ENCODE measurements at regions not wholly inside any gene's neighbourhood (a gene's known extent, or its start where the extent isn't known, plus 50 kb on each side); places are given as distances from the start of the nearest gene placed in this dataset.
"Not testable (repeated sequence)": the region's sequence is repeated elsewhere in the genome, so short reads cannot be mapped to it uniquely, and the experiment has no call there.

- intact Hi-C loops (cut with micrococcal nuclease) = no loop called here
- no peak overlapping the region for H3K4me3 ChIP-seq (ENCODE audit: low read length)
Observed at GRCh38 chr11:110356762-110357671, 60.6 kb upstream of the RDX start.

DNA sequence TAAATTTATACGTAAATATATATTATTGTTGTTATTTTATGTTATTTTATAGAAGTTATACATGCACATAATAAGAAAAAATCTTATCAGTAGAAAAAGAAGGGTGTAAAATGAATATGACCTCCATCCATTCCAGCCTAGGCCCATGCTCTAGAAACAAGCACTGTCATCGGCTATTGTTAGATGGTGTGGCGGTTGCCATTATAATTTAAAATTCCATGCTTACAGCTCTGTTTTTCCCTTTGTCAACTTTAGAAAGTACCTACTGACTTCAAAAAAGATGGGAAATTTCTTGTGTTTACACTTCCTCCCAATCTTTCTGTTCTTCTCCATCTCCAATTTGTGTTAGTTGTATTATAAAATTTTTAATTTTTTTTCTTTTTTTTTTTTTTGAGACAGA is 61.9 kb upstream of the RDX start:
- H3K4me3 ChIP-seq (ENCODE audit: low read length) = no peak overlapping the region
- 100% methylated on average over 2 of the region's 3 CpGs for WGBS (ENCODE audit: insufficient coverage)
- H3K4me3 Mint-ChIP-seq = no peak overlapping the region
- DNase-seq (no peak), ATAC-seq (no peak)
- H3K9me3 Mint-ChIP-seq = no peaks in the 10 kb centered on the region
- H3K9me3 ChIP-seq (ENCODE audit: control insufficient read depth, insufficient read depth, low read length) = no peaks in the 10 kb centered on the region
- no peak for TF ChIP-seq CTCF (IDR thresholded peaks at IDR 0.05)
- H3K4me1 Mint-ChIP-seq = no peaks in the 10 kb centered on the region
- H3K27ac Mint-ChIP-seq = no peak overlapping the region
- no peaks in the 10 kb centered on the region for H3K36me3 ChIP-seq (ENCODE audit: control insufficient read depth, insufficient read depth, low read length)
- H3K4me1 ChIP-seq (ENCODE audit: control insufficient read depth, insufficient read depth, low read length) = no peaks in the 10 kb centered on the region
- intact Hi-C loops (cut with micrococcal nuclease) = no loop called here
- H3K36me3 Mint-ChIP-seq = no peaks in the 10 kb centered on the region
- no peaks in the 10 kb centered on the region for H3K27me3 ChIP-seq (ENCODE audit: control insufficient read depth, insufficient read depth, low read length)
- peaks cover 6 to 8% of the 10 kb centered on the region in 2 donors for H3K27me3 Mint-ChIP-seq (ENCODE audit: low read depth in 2 of 2)
- H3K27ac ChIP-seq (ENCODE audit: low read length) = no peak overlapping the region

More at GRCh38 chr11:110356762-110357671, 60.6 kb upstream of the RDX start:
- no peaks in the 10 kb centered on the region for H3K9me3 Mint-ChIP-seq
- H3K27me3 Mint-ChIP-seq (ENCODE audit: low read depth in 2 of 2) = peaks cover 4 to 11% of the 10 kb centered on the region in 2 donors
- no peaks in the 10 kb centered on the region for H3K27me3 ChIP-seq (ENCODE audit: control insufficient read depth, insufficient read depth, low read length)
- no peaks in the 10 kb centered on the region for H3K9me3 ChIP-seq (ENCODE audit: control insufficient read depth, insufficient read depth, low read length)
- no peaks in the 10 kb centered on the region for H3K4me1 ChIP-seq (ENCODE audit: control insufficient read depth, insufficient read depth, low read length)
- DNase-seq (no peak), ATAC-seq (no peak)
- no peaks in the 10 kb centered on the region for H3K36me3 Mint-ChIP-seq
- H3K4me3 Mint-ChIP-seq = no peak overlapping the region
- no peaks in the 10 kb centered on the region for H3K36me3 ChIP-seq (ENCODE audit: control insufficient read depth, insufficient read depth, low read length)
- H3K27ac ChIP-seq (ENCODE audit: low read length) = no peak overlapping the region
- H3K4me1 Mint-ChIP-seq = no peaks in the 10 kb centered on the region
- no peak overlapping the region for H3K27ac Mint-ChIP-seq
- WGBS (ENCODE audit: insufficient coverage) = 90% methylated on average over 3 of the region's 5 CpGs
- no peak for TF ChIP-seq CTCF (IDR thresholded peaks at IDR 0.05)

DNA sequence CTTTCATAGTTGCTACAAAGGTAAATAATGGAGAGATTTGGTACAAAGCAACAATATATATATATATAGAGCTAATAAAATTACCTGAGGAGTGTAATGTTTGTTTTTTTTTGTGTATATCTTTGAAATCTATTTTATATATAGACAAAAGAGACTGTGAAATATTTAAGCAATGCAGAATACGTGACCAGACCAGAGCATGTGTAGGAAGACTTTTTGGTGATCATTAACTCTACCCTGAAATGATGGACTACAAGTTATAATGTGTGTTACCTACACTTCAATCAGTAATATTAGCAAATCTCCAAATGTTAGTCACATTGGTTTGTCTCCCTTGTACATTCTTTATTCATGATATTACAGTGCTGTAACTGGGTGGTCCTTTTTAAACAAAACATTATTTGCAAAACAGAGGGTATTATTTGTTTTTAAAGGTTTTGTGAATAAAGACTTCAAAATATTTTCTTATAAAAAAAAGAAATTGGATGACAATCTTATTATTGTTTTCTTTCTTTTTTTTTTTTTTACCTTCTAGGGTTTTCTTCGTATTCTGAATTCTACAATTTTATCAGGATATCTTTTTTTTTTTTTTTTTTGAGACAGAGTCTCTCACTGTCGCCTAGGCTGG is 64.5 kb upstream of the RDX start:
- H3K4me1 Mint-ChIP-seq; intact Hi-C loops (cut with micrococcal nuclease); H3K27me3 Mint-ChIP-seq (ENCODE audit: low read depth in 2 of 2); H3K27ac ChIP-seq (ENCODE audit: low read length); H3K4me3 Mint-ChIP-seq; H3K9me3 Mint-ChIP-seq; H3K27ac Mint-ChIP-seq; H3K9me3 ChIP-seq (ENCODE audit: control insufficient read depth, insufficient read depth, low read length); DNase-seq; H3K4me1 ChIP-seq (ENCODE audit: control insufficient read depth, insufficient read depth, low read length); H3K27me3 ChIP-seq (ENCODE audit: control insufficient read depth, insufficient read depth, low read length); H3K36me3 Mint-ChIP-seq; H3K36me3 ChIP-seq (ENCODE audit: control insufficient read depth, insufficient read depth, low read length); ATAC-seq; H3K4me3 ChIP-seq (ENCODE audit: low read length): not testable (repeated sequence)
- 90% methylated on average over 2 of the region's 3 CpGs for WGBS (ENCODE audit: insufficient coverage)

DNA sequence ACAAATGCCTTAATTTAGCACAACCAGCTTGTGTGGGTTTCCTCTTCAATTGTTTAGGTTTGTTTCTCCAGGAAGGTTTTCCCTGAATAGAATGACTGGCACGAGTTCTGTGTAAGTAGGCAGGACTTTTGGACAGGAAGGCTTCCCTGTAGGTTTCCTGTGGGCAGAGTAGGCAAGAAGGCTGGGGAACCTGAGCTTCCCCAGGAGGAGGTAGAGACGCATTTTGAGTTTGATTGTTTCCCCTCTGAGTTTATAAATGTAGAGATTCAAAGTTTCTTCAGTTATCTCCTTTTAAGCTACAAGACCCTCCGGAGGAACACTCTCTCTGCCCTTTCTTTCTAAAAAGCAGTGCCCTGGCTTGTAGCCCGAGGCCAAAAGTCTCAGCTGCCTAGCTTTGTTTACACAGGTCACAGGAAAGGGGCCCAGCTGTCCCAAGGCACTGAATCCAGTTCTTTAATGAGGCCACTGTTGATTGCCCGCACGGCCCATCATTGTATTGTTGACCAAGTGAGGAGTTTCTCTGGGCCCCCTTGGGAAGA is 66.6 kb upstream of the RDX start:
- Mint-ChIP-seq H3K36me3 (no peaks in the 10 kb centered on the region), H3K27me3 (ENCODE audit: low read depth in 2 of 2) (peaks cover 3 to 8% of the 10 kb centered on the region in 2 donors), H3K9me3 (no peaks in the 10 kb centered on the region), H3K4me3 (no peak overlapping the region), H3K27ac (no peak overlapping the region), H3K4me1 (no peaks in the 10 kb centered on the region)
- TF ChIP-seq CTCF (IDR thresholded peaks at IDR 0.05) = no peak
- DNase-seq = no peak
- Histone ChIP-seq H3K4me3 (ENCODE audit: low read length) (no peak overlapping the region), H3K36me3 (ENCODE audit: control insufficient read depth, insufficient read depth, low read length) (no peaks in the 10 kb centered on the region), H3K9me3 (ENCODE audit: control insufficient read depth, insufficient read depth, low read length) (no peaks in the 10 kb centered on the region), H3K4me1 (ENCODE audit: control insufficient read depth, insufficient read depth, low read length) (no peaks in the 10 kb centered on the region), H3K27ac (ENCODE audit: low read length) (no peak overlapping the region), H3K27me3 (ENCODE audit: control insufficient read depth, insufficient read depth, low read length) (no peaks in the 10 kb centered on the region)
- WGBS (ENCODE audit: insufficient coverage) = 50% methylated on average over 6 of the region's 6 CpGs
- no peak for ATAC-seq
- intact Hi-C loops (cut with micrococcal nuclease) = no loop called here
